Right atrium auricular region (tissue), 2 donors: ENCODE measurements at regions not wholly inside any gene's neighbourhood (a gene's known extent, or its start where the extent isn't known, plus 50 kb on each side); places are given as distances from the start of the nearest gene placed in this dataset.

Source experiments
- DNase-seq: peaks from one replicate; pipeline ENCODE4 v3.0.0-alpha.2; 2019; ENCODE audit warnings: low spot score
- H3K27ac ChIP-seq, 2 donors: fragments of 200-600 bp; sonication (generic); 1 replicate in 1 of 2; 2 replicates in 1 of 2; pipeline ENCODE4 v1.5.1; 2016 to 2019
- H3K27me3 ChIP-seq, 2 donors: fragments of 200-600 bp; sonication (generic); one replicate each; pipeline versions ENCODE4 v1.5.1 to v1.6.0; 2017 to 2019
- H3K36me3 ChIP-seq: fragments of 200-600 bp; sonication (generic); one replicate; pipeline ENCODE4 v1.5.1; 2016
- H3K4me1 ChIP-seq, 2 donors: fragments of 200-600 bp; sonication (generic); one replicate each; pipeline versions ENCODE4 v1.5.1 to v1.6.0; 2017 to 2019
- H3K4me3 ChIP-seq, 2 donors: fragments of 200-600 bp; sonication (generic); 1 replicate in 1 of 2; 2 replicates in 1 of 2; pipeline ENCODE4 v1.5.1; 2017 to 2019; ENCODE audit warnings: mild to moderate bottlenecking in 1 of 2, moderate library complexity in 1 of 2
- H3K9me3 ChIP-seq, 2 donors: fragments of 200-600 bp; sonication (generic); one replicate each; pipeline ENCODE4 v1.5.1; 2019
- CTCF ChIP-seq, 2 donors: fragments of 200-600 bp; sonication (generic); IDR thresholded peaks; one replicate each; pipeline ENCODE4 v1.5.1; 2019; ENCODE audit warnings: antibody characterized with exemption in 2 of 2

GRCh38 chr4:144579411-144580030 is 66.4 kb upstream of the HHIP start:
- H3K27me3 ChIP-seq: no peaks in the 10 kb centered on the region
- no peaks in the 10 kb centered on the region for H3K36me3 ChIP-seq
- no peak for DNase-seq
- H3K27ac ChIP-seq: no peak overlapping the region
- H3K4me3 ChIP-seq: no peak overlapping the region
- H3K4me1 ChIP-seq: no peaks in the 10 kb centered on the region
- no peak for TF ChIP-seq CTCF (IDR thresholded peaks at IDR 0.05)
- H3K9me3 ChIP-seq: no peaks in the 10 kb centered on the region

GRCh38 chr4:144580430-144580829 is 65.5 kb upstream of the HHIP start:
- DNase-seq: no peak
- no peaks in the 10 kb centered on the region for H3K4me1 ChIP-seq
- no peak overlapping the region for H3K27ac ChIP-seq
- no peaks in the 10 kb centered on the region for H3K36me3 ChIP-seq
- no peak for TF ChIP-seq CTCF (IDR thresholded peaks at IDR 0.05)
- no peaks in the 10 kb centered on the region for H3K27me3 ChIP-seq
- H3K4me3 ChIP-seq: no peak overlapping the region
- H3K9me3 ChIP-seq: no peaks in the 10 kb centered on the region

GRCh38 chr4:144582105-144582850 is 63.7 kb upstream of the HHIP start:
- Histone ChIP-seq H3K27me3 (no peaks in the 10 kb centered on the region), H3K9me3 (no peaks in the 10 kb centered on the region), H3K27ac (no peak overlapping the region), H3K4me3 (no peak overlapping the region), H3K36me3 (no peaks in the 10 kb centered on the region), H3K4me1 (no peaks in the 10 kb centered on the region)
- DNase-seq: no peak
- TF ChIP-seq CTCF (IDR thresholded peaks at IDR 0.05): no peak

- no peak for TF ChIP-seq CTCF (IDR thresholded peaks at IDR 0.05)
- Histone ChIP-seq H3K27ac (no peak overlapping the region), H3K4me1 (no peaks in the 10 kb centered on the region)
Measured at GRCh38 chr4:144582975-144583374, 63.0 kb upstream of the HHIP start.

GRCh38 chr4:144583658-144584057 is 62.3 kb upstream of the HHIP start:
- H3K4me1 ChIP-seq: no peaks in the 10 kb centered on the region
- peaks cover 0 to 12% of the 10 kb centered on the region in 2 donors for H3K9me3 ChIP-seq
- H3K27me3 ChIP-seq: no peaks in the 10 kb centered on the region
- H3K27ac ChIP-seq: no peak overlapping the region
- no peak overlapping the region for H3K4me3 ChIP-seq
- no peaks in the 10 kb centered on the region for H3K36me3 ChIP-seq
- TF ChIP-seq CTCF (IDR thresholded peaks at IDR 0.05): no peak
- no peak for DNase-seq

More at GRCh38 chr4:144582975-144583374, 63.0 kb upstream of the HHIP start:
- no peak for DNase-seq
- H3K9me3 ChIP-seq: peaks cover 0 to 7% of the 10 kb centered on the region in 2 donors
- H3K27me3 ChIP-seq: no peaks in the 10 kb centered on the region
- no peaks in the 10 kb centered on the region for H3K36me3 ChIP-seq
- no peak overlapping the region for H3K4me3 ChIP-seq
